COLO668 (cell line): ENCODE measurements at regions not wholly inside any gene's neighbourhood (a gene's known extent, or its start where the extent isn't known, plus 50 kb on each side); places are given as distances from the start of the nearest gene placed in this dataset.

Source experiments
- DNase-seq: peaks from one replicate; lab custom pipeline; 2025; ENCODE audit not compliant: unreplicated experiment; lab: John Stamatoyannopoulos, UW

DNA sequence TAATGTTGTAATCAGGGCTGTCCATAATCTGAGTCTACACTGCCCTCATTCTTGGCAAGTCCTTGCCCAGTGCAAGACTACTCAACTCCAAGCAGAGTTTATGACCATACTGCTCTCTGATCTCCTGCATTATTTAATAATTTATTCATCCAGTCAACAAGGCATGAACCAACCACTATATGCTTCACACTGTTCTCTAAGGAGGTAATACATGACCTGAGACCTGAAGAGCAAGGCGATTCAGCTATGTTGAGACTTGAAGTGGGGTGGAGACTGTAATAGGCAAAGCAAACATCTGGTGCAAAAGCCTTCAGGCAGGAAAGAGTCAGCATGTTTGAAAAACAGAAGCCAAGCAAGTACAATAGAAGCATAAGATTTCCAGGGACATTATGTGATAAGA is 1362.8 kb downstream of the ROBO2 start:
- DNase-seq: no peak

- no peak for DNase-seq
These were observed 1362.1 kb downstream of the ROBO1 start for GRCh38 chr3:78405745-78406144.

DNA sequence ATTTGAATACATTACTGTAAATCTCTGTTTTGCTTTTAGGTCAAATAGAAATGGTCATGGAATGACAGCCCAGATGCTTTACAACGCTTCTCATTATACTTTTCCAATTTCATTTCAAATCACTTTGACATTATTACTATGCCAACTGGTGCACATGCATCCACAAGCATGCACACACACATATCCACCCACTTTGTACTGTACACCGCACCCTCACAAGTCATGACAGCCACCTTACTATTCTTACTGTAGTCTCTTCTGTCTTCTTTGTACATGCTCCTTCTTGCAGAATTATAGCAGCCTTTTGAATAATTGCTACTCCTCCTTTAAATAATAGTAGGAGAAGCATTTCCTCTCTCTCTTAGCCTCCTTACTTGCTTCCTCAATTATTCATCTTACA is 1361.4 kb downstream of the ROBO1 start:
- no peak for DNase-seq

DNA sequence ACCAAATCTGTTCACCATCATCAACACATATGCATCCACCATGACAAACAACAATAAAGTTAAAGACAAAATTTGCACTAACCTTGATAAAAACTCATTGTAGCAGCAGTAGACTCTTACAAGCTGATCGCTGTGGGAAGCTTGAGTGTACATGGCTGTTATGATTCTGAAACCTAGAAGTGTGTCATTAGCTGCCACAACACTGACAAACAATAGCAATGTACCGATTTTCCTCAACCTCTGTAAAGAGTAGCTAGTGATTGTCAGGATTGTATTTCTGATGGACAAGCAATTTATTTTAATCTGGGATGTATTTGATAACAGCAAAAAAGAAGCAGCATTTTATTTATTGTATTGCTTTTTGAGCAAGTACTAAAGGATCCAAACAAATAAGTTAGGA is 1357.7 kb downstream of the ROBO1 start:
- DNase-seq: no peak

- DNase-seq: no peak
These were observed 1353.5 kb downstream of the ROBO1 start for GRCh38 chr3:78414261-78414660.

- DNase-seq: no peak
These were observed 1347.2 kb downstream of the ROBO1 start for GRCh38 chr3:78420611-78421010.

DNA sequence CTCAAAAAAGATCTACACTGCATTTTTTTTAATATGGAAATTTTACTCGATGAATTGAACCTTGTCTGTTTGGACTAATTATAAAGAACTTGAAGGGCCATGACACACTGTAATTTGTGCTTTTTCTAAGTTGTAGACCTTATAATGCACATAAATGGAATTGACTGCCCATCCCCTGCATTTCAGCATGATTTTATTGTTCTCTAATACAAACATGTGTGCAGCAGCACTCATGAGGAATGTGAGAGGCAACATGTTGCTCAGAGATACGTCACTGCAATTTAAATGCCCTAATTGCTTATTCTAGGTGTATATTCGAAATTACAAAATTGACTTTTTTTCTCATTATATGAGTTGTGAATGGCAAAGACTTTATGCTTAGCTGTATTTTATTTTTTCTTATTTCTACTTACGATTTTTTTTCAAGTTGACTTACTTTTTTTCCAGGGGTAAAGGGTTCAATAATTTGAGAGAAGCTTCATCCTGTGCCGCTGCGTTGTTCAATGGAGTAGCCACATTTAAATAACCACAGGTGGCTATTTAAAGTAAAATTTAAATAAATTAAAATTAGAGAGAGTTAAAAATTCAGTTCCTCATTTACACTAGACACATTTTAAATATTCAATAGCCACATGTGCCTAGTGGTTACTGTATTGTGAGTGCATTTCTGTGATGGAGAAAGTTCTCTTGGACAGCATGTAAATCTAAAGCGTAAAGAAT is 1346.4 kb downstream of the ROBO1 start:
- no peak for DNase-seq

GRCh38 chr3:78424656-78425055 is 1343.1 kb downstream of the ROBO1 start:
- DNase-seq: no peak

GRCh38 chr3:78426454-78426853 is 1341.3 kb downstream of the ROBO1 start:
- DNase-seq: no peak

DNA sequence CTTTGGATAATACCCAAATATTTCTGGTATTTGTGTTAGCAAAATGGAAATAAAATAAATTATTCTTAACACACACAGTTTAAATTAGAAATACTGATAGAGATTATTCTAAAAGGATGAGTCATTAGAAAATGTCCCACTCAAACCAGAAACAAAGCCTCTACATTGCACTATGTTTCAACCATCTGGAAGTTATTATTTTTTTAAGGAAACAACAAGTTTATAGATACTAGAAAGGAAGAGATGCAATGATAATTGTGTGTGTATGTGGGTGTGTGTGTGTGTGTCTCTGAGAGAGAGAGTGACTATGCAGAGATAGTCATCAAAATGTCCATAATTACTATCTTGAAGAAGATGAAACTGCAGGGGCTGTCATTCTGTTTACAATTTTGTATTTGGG is 1340.5 kb downstream of the ROBO1 start:
- DNase-seq: no peak

GRCh38 chr3:78430741-78431140 is 1337.1 kb downstream of the ROBO1 start:
- DNase-seq: no peak

DNA sequence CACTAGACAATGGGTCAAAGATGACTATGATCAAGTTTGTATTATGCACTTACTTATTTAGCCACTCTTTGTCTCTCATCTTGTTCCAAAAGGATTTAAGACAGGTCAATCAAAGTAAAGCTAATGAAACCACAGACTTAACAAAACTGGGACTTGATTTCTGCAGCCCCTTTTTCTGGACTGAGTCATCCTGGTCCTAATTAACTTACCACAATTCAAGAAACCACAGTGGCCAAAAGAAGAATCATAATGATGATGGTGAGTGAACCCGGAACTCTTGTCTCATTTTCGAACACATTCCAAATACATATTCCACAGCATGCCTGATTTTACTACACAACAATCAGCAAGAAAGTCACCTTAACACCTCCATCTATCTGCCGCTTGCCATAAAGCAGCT is 1333.0 kb downstream of the ROBO1 start:
- no peak for DNase-seq

DNA sequence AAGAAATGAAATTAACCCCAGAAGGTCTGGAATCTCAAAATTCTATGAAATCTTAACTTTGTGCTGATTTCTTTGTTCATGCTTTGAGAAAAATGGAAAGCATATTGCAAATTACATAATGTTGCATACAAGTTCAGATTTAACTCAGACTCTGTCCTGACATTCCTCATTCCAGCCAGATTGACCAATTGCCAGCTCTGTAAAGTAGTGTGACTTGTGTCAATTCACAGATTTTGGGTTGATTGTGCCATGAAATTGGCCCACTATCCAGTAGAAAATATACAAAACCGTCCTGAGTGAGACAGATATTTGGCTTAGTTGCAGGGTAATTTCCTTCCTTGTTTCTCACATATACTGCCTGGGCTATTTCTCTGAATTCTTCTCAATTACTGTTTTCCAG is 1312.6 kb downstream of the ROBO1 start:
- DNase-seq: no peak

DNA sequence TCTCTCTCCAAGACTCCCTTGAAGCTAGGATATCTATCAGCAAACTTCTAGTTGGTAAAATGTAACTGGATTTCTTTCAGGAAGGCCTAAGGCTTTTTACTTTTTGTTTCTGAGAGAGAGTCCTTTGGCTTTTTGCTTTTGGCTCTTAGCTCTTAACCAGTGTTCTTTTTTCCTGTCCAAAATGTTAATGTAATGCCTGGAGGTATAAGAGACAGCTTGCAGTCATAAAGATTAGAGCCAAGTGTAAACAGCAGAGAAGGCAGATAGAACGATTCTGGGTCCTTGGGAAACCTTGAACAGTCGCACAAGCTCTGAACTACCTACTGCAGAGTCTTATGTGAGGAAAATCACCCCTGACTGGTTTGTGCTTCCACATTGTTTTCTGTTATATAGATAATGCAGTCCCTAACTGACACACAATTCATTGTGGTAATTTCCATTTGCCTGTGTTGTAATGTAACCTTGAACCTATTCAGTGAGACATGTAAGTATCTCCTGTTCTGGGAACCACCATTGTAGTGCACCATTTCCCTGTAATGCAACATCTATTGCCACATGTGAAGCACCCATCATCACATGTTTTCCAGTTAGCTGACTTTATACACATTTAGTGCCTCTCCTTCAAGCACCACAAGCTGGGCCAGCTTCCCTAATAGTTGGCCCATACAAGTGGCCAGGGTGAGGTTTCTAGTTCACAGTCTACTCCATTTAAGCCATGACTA is 1311.9 kb downstream of the ROBO1 start:
- DNase-seq: no peak

GRCh38 chr3:78459796-78460195 is 1308.0 kb downstream of the ROBO1 start:
- no peak for DNase-seq

- DNase-seq: no peak
These were observed 1305.8 kb downstream of the ROBO1 start for GRCh38 chr3:78462021-78462420.

DNA sequence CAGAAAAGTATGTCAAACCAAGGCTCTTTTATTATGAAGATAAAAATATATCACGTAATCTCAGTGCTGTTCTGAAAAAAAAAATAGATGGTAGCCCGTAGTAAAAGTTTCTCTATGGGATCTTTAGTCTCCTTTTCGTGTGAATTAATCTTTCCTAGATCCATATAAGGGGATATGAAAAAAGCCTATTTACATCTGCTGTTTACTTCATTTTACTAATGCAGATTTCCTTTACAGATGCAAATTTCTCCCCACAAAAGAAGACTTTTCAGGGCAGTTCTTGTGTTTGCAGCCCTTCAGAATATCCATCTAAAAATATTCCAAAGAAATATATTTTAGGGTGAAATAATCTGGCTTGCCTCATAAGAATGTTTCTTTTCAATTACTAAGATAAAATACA is 1291.7 kb downstream of the ROBO1 start:
- DNase-seq: no peak

DNA sequence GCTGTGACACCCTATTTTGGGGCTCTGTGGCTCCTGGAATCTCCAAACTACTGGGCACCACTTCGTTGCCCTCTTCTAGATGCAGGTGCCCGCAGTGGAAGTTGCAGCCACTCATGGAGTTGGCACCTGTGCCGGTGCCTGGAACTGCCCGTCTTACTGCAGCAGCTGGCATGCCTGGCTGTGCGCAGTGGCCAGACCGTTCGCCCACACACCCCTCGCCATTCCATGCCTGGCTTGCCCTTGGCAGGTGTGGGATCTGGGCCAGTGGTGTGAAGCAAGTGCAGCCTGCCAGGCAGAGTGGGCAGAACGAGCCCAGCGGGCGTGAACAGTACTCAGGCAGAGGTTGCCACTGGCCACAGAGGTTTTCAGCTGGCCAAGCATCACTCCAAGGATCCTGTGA is 1286.7 kb downstream of the ROBO1 start:
- no peak for DNase-seq

GRCh38 chr3:78483090-78483489 is 1284.7 kb downstream of the ROBO1 start:
- no peak for DNase-seq

DNA sequence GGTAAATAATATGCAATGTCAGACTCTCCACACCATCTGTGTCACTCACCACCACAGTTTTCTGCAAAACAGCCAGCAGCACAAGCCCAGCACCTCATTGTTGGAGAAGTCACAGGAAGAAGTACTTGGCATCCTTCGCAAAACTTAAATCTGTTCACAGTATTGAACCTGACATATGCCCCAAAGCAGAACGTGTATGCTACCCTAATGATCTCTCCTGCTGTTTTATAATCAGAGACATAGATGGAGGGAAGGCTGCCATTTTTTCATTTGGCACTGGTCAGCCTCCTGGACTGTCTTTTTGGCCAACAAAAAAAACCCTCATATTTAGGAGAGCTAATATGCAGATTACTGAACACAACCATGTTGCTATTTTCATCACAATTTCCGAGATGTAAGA is 1272.9 kb downstream of the ROBO1 start:
- DNase-seq: no peak

DNA sequence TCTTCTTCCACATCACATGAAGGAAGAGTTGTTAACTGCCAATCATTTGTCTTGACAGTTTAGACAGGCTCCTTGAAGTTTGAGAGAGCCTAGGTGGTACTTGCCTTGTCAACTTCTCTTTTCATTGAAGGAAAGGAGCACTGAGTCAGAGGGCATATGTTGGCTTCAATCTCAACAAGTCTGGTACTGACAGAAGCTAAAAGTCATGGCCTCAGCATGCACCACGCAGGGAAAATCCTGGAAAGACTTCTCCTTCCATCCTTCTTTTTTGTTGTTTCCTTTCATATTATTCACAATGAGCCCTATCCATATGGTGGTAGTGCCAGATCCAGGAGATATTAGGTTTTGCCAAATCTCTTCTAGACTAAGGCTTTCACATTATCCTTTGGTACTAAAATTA is 1272.5 kb downstream of the ROBO1 start:
- no peak for DNase-seq

GRCh38 chr3:78496501-78496900 is 1271.3 kb downstream of the ROBO1 start:
- no peak for DNase-seq

DNA sequence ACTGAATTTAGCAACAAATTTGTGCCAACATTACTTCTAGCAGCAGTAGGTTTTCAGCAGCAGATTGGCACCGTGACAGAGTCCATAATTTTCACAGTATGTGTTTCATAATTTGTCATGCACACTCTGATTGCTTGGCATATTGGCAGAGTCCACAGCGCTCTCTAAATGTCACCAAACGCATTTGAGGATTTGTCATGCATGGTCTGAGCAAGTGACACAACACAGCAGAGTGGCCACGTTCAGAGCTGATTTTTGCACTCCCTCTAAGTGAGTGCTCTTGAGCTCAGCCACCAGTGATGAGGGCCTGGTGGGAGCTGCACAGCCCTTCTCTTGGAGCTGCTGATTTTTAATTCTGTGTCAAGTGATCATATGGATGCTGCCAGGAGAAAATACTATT is 1270.8 kb downstream of the ROBO1 start:
- no peak for DNase-seq
